ENCODE measurements at regions not wholly inside any gene's neighbourhood (a gene's known extent, or its start where the extent isn't known, plus 50 kb on each side); places are given as distances from the start of the nearest gene placed in this dataset.
"Not testable (repeated sequence)": the region's sequence is repeated elsewhere in the genome, so short reads cannot be mapped to it uniquely, and the experiment has no call there.

DNA sequence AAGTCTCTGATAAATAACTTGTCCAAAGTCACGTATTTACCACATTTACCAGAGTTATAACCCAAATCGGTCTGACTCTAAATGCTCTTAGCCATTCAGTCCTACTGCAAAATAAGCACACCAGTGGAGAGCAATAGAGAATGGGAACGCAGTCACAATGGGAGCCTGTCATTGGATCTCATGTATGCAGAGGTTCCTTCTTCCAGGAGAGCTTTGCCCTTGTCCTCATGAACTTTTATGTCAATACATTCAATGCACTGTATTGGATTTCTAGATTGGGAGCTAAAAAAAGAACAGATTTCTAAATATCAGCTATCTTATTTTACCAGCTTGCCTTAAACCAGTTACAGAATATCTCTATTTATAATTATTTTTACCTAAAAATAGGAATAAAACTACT is 149.1 kb upstream of the CXXC4 start:
- no peak overlapping the region for H3K9ac ChIP-seq (ENCODE audit: low read length in 2 of 2)
- no peaks in the 10 kb centered on the region for H3K36me3 ChIP-seq (ENCODE audit: control insufficient read depth in 2 of 2, insufficient read depth in 2 of 2, low read length in 2 of 2)
- H3K4me3 ChIP-seq (ENCODE audit: low read length in 2 of 2), result no peak overlapping the region
- no peak overlapping the region for H3K27ac ChIP-seq (ENCODE audit: low read length)
- H3K9me3 ChIP-seq (ENCODE audit: control insufficient read depth in 2 of 2, low read length in 2 of 2), result no peaks in the 10 kb centered on the region
- H3K4me1 ChIP-seq (ENCODE audit: control insufficient read depth, insufficient read depth, low read length), result no peaks in the 10 kb centered on the region
- H3K27me3 ChIP-seq (ENCODE audit: control insufficient read depth in 1 of 2, insufficient read depth in 2 of 2, low read length in 2 of 2), result no peaks in the 10 kb centered on the region

DNA sequence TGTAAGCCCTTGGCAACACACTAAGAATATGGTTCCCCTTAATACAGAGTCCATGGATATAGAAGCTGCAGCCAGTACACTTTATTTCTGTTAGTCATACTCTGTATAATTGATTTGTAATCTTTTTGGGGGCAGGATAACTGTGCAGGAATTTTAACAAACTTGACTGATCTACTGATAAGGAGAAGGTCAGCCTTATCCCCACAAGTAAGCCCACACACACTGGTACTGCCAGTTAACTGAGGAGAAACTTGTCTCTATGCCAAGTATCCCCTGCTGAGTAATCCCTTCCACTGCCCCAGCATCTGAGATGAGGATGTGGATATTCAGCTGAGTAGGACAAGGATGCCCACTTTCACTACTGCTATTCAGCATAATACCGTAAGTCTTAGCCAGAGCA is 154.9 kb upstream of the CXXC4 start:
- H3K27me3 ChIP-seq (ENCODE audit: control insufficient read depth in 1 of 2, insufficient read depth in 2 of 2, low read length in 2 of 2), result no peaks in the 10 kb centered on the region
- H3K9ac ChIP-seq (ENCODE audit: low read length in 2 of 2), result no peak overlapping the region
- H3K4me1 ChIP-seq (ENCODE audit: control insufficient read depth, insufficient read depth, low read length), result no peaks in the 10 kb centered on the region
- no peak overlapping the region for H3K27ac ChIP-seq (ENCODE audit: low read length)
- H3K36me3 ChIP-seq (ENCODE audit: control insufficient read depth in 2 of 2, insufficient read depth in 2 of 2, low read length in 2 of 2), result no peaks in the 10 kb centered on the region
- H3K4me3 ChIP-seq (ENCODE audit: low read length in 2 of 2), result no peak overlapping the region
- H3K9me3 ChIP-seq (ENCODE audit: control insufficient read depth in 2 of 2, low read length in 2 of 2), result peaks cover 0 to 3% of the 10 kb centered on the region in 2 donors

- not testable (repeated sequence) for H3K27me3 ChIP-seq (ENCODE audit: control insufficient read depth in 1 of 2, insufficient read depth in 2 of 2, low read length in 2 of 2); H3K4me3 ChIP-seq (ENCODE audit: low read length in 2 of 2); H3K4me1 ChIP-seq (ENCODE audit: control insufficient read depth, insufficient read depth, low read length); H3K9ac ChIP-seq (ENCODE audit: low read length in 2 of 2); H3K36me3 ChIP-seq (ENCODE audit: control insufficient read depth in 2 of 2, insufficient read depth in 2 of 2, low read length in 2 of 2); H3K9me3 ChIP-seq (ENCODE audit: control insufficient read depth in 2 of 2, low read length in 2 of 2); H3K27ac ChIP-seq (ENCODE audit: low read length)
These were observed 167.6 kb upstream of the CXXC4 start for GRCh38 chr4:104662269-104662668.

- Histone ChIP-seq H3K36me3 (ENCODE audit: control insufficient read depth in 2 of 2, insufficient read depth in 2 of 2, low read length in 2 of 2) (no peaks in the 10 kb centered on the region), H3K27me3 (ENCODE audit: control insufficient read depth in 1 of 2, insufficient read depth in 2 of 2, low read length in 2 of 2) (no peaks in the 10 kb centered on the region), H3K9ac (ENCODE audit: low read length in 2 of 2) (no peak overlapping the region), H3K9me3 (ENCODE audit: control insufficient read depth in 2 of 2, low read length in 2 of 2) (no peaks in the 10 kb centered on the region), H3K4me3 (ENCODE audit: low read length in 2 of 2) (no peak overlapping the region), H3K4me1 (ENCODE audit: control insufficient read depth, insufficient read depth, low read length) (no peaks in the 10 kb centered on the region), H3K27ac (ENCODE audit: low read length) (no peak overlapping the region)
These were observed 182.4 kb upstream of the CXXC4 start for GRCh38 chr4:104677116-104677515.

- H3K4me3 ChIP-seq (ENCODE audit: low read length in 2 of 2), result no peak overlapping the region
These were observed 187.6 kb upstream of the CXXC4 start for GRCh38 chr4:104682311-104682710.

DNA sequence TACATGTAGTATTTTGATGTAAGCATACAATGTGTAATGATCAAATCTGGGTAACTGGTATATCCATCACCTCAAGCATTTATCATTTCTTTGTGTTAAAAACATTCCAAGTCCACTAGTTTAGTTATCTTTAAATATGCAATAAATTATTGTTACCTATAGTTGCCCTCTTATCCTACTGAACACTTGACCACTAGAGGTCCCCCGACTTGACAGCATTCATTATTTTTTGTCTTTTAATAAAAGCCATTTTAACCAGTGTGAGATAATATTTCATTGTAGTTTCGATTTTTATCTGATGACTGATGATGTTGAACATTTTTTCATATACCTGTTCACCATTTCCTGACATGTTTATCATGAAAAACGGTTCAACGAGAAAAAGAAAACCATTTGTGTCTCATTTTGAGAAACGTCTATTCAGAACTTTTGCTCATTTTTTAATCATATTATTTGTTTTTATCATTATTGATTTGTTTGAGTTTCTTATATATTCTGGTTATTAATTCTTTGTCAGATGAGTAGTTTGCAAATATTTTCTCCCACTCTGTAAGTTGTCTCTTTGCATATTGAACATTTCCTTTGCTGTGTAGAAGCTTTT is 199.0 kb upstream of the CXXC4 start:
- H3K36me3 ChIP-seq (ENCODE audit: control insufficient read depth in 2 of 2, insufficient read depth in 2 of 2, low read length in 2 of 2), result no peaks in the 10 kb centered on the region
- H3K27me3 ChIP-seq (ENCODE audit: control insufficient read depth in 1 of 2, insufficient read depth in 2 of 2, low read length in 2 of 2), result no peaks in the 10 kb centered on the region
- H3K9ac ChIP-seq (ENCODE audit: low read length in 2 of 2), result no peak overlapping the region
- H3K9me3 ChIP-seq (ENCODE audit: control insufficient read depth in 2 of 2, low read length in 2 of 2), result no peaks in the 10 kb centered on the region
- no peak overlapping the region for H3K4me3 ChIP-seq (ENCODE audit: low read length in 2 of 2)
- H3K4me1 ChIP-seq (ENCODE audit: control insufficient read depth, insufficient read depth, low read length), result no peaks in the 10 kb centered on the region
- no peak overlapping the region for H3K27ac ChIP-seq (ENCODE audit: low read length)

More at GRCh38 chr4:104682311-104682710, 187.6 kb upstream of the CXXC4 start:
- Histone ChIP-seq H3K9me3 (ENCODE audit: control insufficient read depth in 2 of 2, low read length in 2 of 2) (no peaks in the 10 kb centered on the region), H3K27me3 (ENCODE audit: control insufficient read depth in 1 of 2, insufficient read depth in 2 of 2, low read length in 2 of 2) (no peaks in the 10 kb centered on the region), H3K4me1 (ENCODE audit: control insufficient read depth, insufficient read depth, low read length) (no peaks in the 10 kb centered on the region), H3K36me3 (ENCODE audit: control insufficient read depth in 2 of 2, insufficient read depth in 2 of 2, low read length in 2 of 2) (no peaks in the 10 kb centered on the region), H3K9ac (ENCODE audit: low read length in 2 of 2) (no peak overlapping the region), H3K27ac (ENCODE audit: low read length) (no peak overlapping the region)

- H3K4me3 ChIP-seq (ENCODE audit: low read length in 2 of 2), result no peak overlapping the region
- no peaks in the 10 kb centered on the region for H3K36me3 ChIP-seq (ENCODE audit: control insufficient read depth in 2 of 2, insufficient read depth in 2 of 2, low read length in 2 of 2)
- H3K9ac ChIP-seq (ENCODE audit: low read length in 2 of 2), result no peak overlapping the region
- no peaks in the 10 kb centered on the region for H3K9me3 ChIP-seq (ENCODE audit: control insufficient read depth in 2 of 2, low read length in 2 of 2)
- no peak overlapping the region for H3K27ac ChIP-seq (ENCODE audit: low read length)
- H3K4me1 ChIP-seq (ENCODE audit: control insufficient read depth, insufficient read depth, low read length), result no peaks in the 10 kb centered on the region
- no peaks in the 10 kb centered on the region for H3K27me3 ChIP-seq (ENCODE audit: control insufficient read depth in 1 of 2, insufficient read depth in 2 of 2, low read length in 2 of 2)
These were observed 221.9 kb upstream of the CXXC4 start for GRCh38 chr4:104716584-104716983.

DNA sequence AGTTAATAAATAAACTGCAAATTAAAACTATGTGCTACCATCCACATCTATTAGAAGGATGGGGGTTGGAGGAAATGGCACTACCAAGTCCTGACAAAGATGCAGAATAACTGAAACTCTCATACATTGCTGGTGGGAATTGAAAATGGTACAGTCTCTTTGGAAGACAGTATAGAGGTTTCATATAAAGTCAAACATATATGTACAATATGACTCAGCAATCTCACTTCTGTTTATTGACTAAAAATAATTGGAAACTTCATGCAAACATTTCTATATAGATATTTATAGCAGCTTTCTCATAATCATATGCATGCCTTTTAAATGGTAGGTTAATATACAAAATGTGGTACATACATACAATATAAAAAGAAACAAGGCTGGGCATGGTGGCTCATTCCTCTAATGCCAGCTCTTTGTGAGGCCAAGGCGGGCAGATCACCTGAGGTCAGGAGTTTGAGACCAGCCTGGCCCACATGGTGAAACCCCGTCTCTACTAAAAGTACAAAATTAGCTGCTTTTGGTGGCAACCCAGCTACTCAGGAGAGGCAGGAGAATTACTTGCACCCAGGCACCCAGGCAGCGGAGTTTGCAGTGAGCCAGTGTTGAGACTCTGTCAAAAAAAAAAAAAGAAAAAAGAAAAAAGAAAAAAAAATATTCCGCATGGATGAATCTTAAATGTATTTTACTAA is 225.0 kb upstream of the CXXC4 start:
- H3K9ac ChIP-seq (ENCODE audit: low read length in 2 of 2), result no peak overlapping the region
- H3K4me1 ChIP-seq (ENCODE audit: control insufficient read depth, insufficient read depth, low read length), result no peaks in the 10 kb centered on the region
- H3K27ac ChIP-seq (ENCODE audit: low read length), result no peak overlapping the region
- H3K4me3 ChIP-seq (ENCODE audit: low read length in 2 of 2), result no peak overlapping the region
- no peaks in the 10 kb centered on the region for H3K9me3 ChIP-seq (ENCODE audit: control insufficient read depth in 2 of 2, low read length in 2 of 2)
- no peaks in the 10 kb centered on the region for H3K36me3 ChIP-seq (ENCODE audit: control insufficient read depth in 2 of 2, insufficient read depth in 2 of 2, low read length in 2 of 2)
- no peaks in the 10 kb centered on the region for H3K27me3 ChIP-seq (ENCODE audit: control insufficient read depth in 1 of 2, insufficient read depth in 2 of 2, low read length in 2 of 2)

- H3K27ac ChIP-seq (ENCODE audit: low read length), result no peak overlapping the region
- H3K9ac ChIP-seq (ENCODE audit: low read length in 2 of 2), result no peak overlapping the region
- no peaks in the 10 kb centered on the region for H3K4me1 ChIP-seq (ENCODE audit: control insufficient read depth, insufficient read depth, low read length)
- no peaks in the 10 kb centered on the region for H3K27me3 ChIP-seq (ENCODE audit: control insufficient read depth in 1 of 2, insufficient read depth in 2 of 2, low read length in 2 of 2)
- H3K4me3 ChIP-seq (ENCODE audit: low read length in 2 of 2), result no peak overlapping the region
- no peaks in the 10 kb centered on the region for H3K9me3 ChIP-seq (ENCODE audit: control insufficient read depth in 2 of 2, low read length in 2 of 2)
- no peaks in the 10 kb centered on the region for H3K36me3 ChIP-seq (ENCODE audit: control insufficient read depth in 2 of 2, insufficient read depth in 2 of 2, low read length in 2 of 2)
These were observed 227.8 kb upstream of the CXXC4 start for GRCh38 chr4:104722467-104722866.

GRCh38 chr4:104726002-104726401 is 231.3 kb upstream of the CXXC4 start:
- Histone ChIP-seq H3K27ac (ENCODE audit: low read length) (no peak overlapping the region), H3K4me1 (ENCODE audit: control insufficient read depth, insufficient read depth, low read length) (no peaks in the 10 kb centered on the region), H3K36me3 (ENCODE audit: control insufficient read depth in 2 of 2, insufficient read depth in 2 of 2, low read length in 2 of 2) (no peaks in the 10 kb centered on the region), H3K9ac (ENCODE audit: low read length in 2 of 2) (no peak overlapping the region), H3K9me3 (ENCODE audit: control insufficient read depth in 2 of 2, low read length in 2 of 2) (no peaks in the 10 kb centered on the region), H3K4me3 (ENCODE audit: low read length in 2 of 2) (no peak overlapping the region), H3K27me3 (ENCODE audit: control insufficient read depth in 1 of 2, insufficient read depth in 2 of 2, low read length in 2 of 2) (no peaks in the 10 kb centered on the region)

DNA sequence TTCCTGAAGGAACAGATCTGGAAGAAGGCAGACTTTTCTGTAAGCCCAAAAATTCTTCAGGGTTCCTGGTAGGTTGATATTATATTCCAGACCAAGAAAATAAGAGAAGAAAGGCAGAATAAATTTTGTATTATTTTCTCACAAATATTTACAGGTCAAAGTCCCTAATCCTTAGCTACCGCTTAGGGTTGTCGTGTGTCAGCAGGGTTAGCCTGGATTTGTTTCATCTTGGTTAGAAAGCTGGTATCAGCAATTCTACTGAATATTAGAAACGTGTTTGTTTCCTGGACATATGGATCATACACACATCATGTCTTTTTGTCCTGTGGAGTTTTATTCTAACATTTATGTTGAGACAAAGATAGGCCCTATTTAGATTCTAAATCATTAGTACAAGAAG is 232.9 kb upstream of the CXXC4 start:
- H3K4me3 ChIP-seq (ENCODE audit: low read length in 2 of 2), result no peak overlapping the region
- H3K9me3 ChIP-seq (ENCODE audit: control insufficient read depth in 2 of 2, low read length in 2 of 2), result no peaks in the 10 kb centered on the region
- no peaks in the 10 kb centered on the region for H3K27me3 ChIP-seq (ENCODE audit: control insufficient read depth in 1 of 2, insufficient read depth in 2 of 2, low read length in 2 of 2)
- H3K36me3 ChIP-seq (ENCODE audit: control insufficient read depth in 2 of 2, insufficient read depth in 2 of 2, low read length in 2 of 2), result no peaks in the 10 kb centered on the region
- H3K27ac ChIP-seq (ENCODE audit: low read length), result no peak overlapping the region
- no peak overlapping the region for H3K9ac ChIP-seq (ENCODE audit: low read length in 2 of 2)
- no peaks in the 10 kb centered on the region for H3K4me1 ChIP-seq (ENCODE audit: control insufficient read depth, insufficient read depth, low read length)
